ENCODE measurements at regions not wholly inside any gene's neighbourhood (a gene's known extent, or its start where the extent isn't known, plus 50 kb on each side); places are given as distances from the start of the nearest gene placed in this dataset.

- Histone ChIP-seq H3K27ac (ENCODE audit: low read length) (no peak overlapping the region), H2AFZ (ENCODE audit: low read depth, low read length) (no peak overlapping the region), H3K9ac (ENCODE audit: low read length) (no peak overlapping the region), H4K20me1 (ENCODE audit: insufficient read depth) (no peaks in the 10 kb centered on the region), H3K36me3 (ENCODE audit: insufficient read depth, low read length) (no peaks in the 10 kb centered on the region), H3K4me3 (ENCODE audit: low read length) (no peak overlapping the region), H3K79me2 (replicated peaks; ENCODE audit: insufficient read depth, low read length) (no peaks in the 10 kb centered on the region), H3K4me2 (ENCODE audit: low read length) (no peak overlapping the region), H3K9me3 (ENCODE audit: low read length) (no peaks in the 10 kb centered on the region), H3K9me2 (ENCODE audit: insufficient read depth, low read length) (no peaks in the 10 kb centered on the region), H3K27me3 (ENCODE audit: insufficient read depth, low read depth, low read length) (no peaks in the 10 kb centered on the region), H3F3A (ENCODE audit: insufficient read depth, low read length, poor library complexity, severe bottlenecking) (no peaks in the 10 kb centered on the region)
- no peak for TF ChIP-seq EP300 (conservative IDR thresholded peaks at IDR 0.05; ENCODE audit: poor library complexity, severe bottlenecking)
- TF ChIP-seq RAD21 (conservative IDR thresholded peaks at IDR 0.05), result no peak
- TF ChIP-seq EZH2 (IDR thresholded peaks at IDR 0.05; ENCODE audit: borderline replicate concordance, insufficient read depth, low read length, poor library complexity, severe bottlenecking), result no peak
- TF ChIP-seq TAF1 (IDR thresholded peaks at IDR 0.05; ENCODE audit: low read depth), result no peak
- TF ChIP-seq, protein P1, sequence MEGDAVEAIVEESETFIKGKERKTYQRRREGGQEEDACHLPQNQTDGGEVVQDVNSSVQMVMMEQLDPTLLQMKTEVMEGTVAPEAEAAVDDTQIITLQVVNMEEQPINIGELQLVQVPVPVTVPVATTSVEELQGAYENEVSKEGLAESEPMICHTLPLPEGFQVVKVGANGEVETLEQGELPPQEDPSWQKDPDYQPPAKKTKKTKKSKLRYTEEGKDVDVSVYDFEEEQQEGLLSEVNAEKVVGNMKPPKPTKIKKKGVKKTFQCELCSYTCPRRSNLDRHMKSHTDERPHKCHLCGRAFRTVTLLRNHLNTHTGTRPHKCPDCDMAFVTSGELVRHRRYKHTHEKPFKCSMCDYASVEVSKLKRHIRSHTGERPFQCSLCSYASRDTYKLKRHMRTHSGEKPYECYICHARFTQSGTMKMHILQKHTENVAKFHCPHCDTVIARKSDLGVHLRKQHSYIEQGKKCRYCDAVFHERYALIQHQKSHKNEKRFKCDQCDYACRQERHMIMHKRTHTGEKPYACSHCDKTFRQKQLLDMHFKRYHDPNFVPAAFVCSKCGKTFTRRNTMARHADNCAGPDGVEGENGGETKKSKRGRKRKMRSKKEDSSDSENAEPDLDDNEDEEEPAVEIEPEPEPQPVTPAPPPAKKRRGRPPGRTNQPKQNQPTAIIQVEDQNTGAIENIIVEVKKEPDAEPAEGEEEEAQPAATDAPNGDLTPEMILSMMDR (IDR thresholded peaks at IDR 0.05; ENCODE audit: poor library complexity, severe bottlenecking), result no peak
- TF ChIP-seq SMC3 (conservative IDR thresholded peaks at IDR 0.05; ENCODE audit: poor library complexity), result no peak
- TF ChIP-seq MXI1 (conservative IDR thresholded peaks at IDR 0.05; ENCODE audit: poor library complexity, severe bottlenecking), result no peak
- TF ChIP-seq POLR2AphosphoS5 (IDR thresholded peaks at IDR 0.05), result no peak
- TF ChIP-seq REST (IDR thresholded peaks at IDR 0.05; ENCODE audit: borderline replicate concordance), result no peak
Measured at GRCh38 chr12:111025301-111025700, 104.9 kb upstream of the MYL2 start.

DNA sequence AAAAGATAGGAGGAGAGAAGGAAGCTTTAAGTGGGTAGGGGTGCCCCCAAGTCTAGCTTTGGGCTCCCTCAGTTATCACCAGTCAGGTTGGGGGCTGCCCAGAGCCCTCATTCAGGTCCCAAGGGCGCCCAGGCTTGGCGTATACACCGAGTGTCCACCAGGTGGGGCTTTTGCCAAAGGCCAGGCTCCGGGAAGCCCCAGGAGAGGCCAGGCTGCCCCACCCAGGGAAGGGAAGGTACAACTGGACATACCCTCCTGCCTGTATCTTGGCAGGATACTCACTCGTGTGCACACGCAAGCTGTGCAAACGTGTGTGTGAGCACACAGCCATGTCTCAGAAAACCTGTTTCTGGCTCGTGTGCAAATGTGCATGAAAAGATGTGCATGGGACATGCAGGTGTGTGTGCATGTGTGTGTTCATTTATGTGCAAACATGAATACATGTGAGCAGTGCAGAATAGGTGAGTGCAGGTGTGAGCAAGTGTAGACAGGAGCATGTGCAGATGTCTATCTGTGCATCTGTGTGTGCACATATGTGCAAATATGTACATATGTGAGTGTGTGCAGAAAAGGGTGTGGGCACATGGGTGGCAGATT, 103.9 kb upstream of the MYL2 start:
- no peaks in the 10 kb centered on the region for H3F3A ChIP-seq (ENCODE audit: insufficient read depth, low read length, poor library complexity, severe bottlenecking)
- no peaks in the 10 kb centered on the region for H3K27me3 ChIP-seq (ENCODE audit: insufficient read depth, low read depth, low read length)
- H2AFZ ChIP-seq (ENCODE audit: low read depth, low read length), result no peak overlapping the region
- no peak overlapping the region for H3K4me3 ChIP-seq (ENCODE audit: low read length)
- H3K9me3 ChIP-seq (ENCODE audit: low read length), result no peaks in the 10 kb centered on the region
- no peak overlapping the region for H3K27ac ChIP-seq (ENCODE audit: low read length)
- H3K4me2 ChIP-seq (ENCODE audit: low read length), result no peak overlapping the region
- no peak overlapping the region for H3K9ac ChIP-seq (ENCODE audit: low read length)
- no peaks in the 10 kb centered on the region for H3K36me3 ChIP-seq (ENCODE audit: insufficient read depth, low read length)
- TF ChIP-seq EP300 (conservative IDR thresholded peaks at IDR 0.05; ENCODE audit: poor library complexity, severe bottlenecking) (no peak), EZH2 (IDR thresholded peaks at IDR 0.05; ENCODE audit: borderline replicate concordance, insufficient read depth, low read length, poor library complexity, severe bottlenecking) (no peak), RAD21 (conservative IDR thresholded peaks at IDR 0.05) (peak; percentile 94), TAF1 (IDR thresholded peaks at IDR 0.05; ENCODE audit: low read depth) (no peak), SMC3 (conservative IDR thresholded peaks at IDR 0.05; ENCODE audit: poor library complexity) (peak; percentile 97), REST (IDR thresholded peaks at IDR 0.05; ENCODE audit: borderline replicate concordance) (no peak), MXI1 (conservative IDR thresholded peaks at IDR 0.05; ENCODE audit: poor library complexity, severe bottlenecking) (no peak), POLR2AphosphoS5 (IDR thresholded peaks at IDR 0.05) (no peak)
- TF ChIP-seq, protein P1 (IDR thresholded peaks at IDR 0.05; ENCODE audit: poor library complexity, severe bottlenecking), result peak; percentile 94
- no peaks in the 10 kb centered on the region for H3K79me2 ChIP-seq (replicated peaks; ENCODE audit: insufficient read depth, low read length)
- H4K20me1 ChIP-seq (ENCODE audit: insufficient read depth), result no peaks in the 10 kb centered on the region
- no peaks in the 10 kb centered on the region for H3K9me2 ChIP-seq (ENCODE audit: insufficient read depth, low read length)
